GM19193 (cell line): ENCODE measurements at regions not wholly inside any gene's neighbourhood (a gene's known extent, or its start where the extent isn't known, plus 50 kb on each side); places are given as distances from the start of the nearest gene placed in this dataset.

Source experiments
- POLR2A ChIP-seq: IDR thresholded peaks from 4 replicates; pipeline ENCODE4 v1.6.1; 2011; ENCODE audit not compliant: insufficient read depth, insufficient read length; ENCODE audit errors: extremely low read depth

DNA sequence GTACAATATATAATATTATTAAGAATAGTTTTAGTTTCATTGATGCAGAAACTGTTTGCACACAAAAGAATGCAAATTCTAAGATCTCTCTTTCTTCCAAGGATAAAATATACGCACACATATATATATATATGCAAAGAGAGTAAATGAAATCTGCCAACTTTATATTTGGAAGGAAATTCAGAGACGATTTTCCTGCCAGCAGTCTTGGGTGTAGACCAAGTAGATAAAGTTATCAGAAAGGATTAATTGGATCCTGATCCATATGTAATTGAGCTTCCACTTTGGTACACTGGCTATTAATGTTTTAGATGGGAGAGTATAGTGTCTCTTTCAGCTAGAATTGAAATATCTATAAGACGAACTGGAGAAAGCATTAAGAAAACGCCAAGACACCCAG, 295.4 kb upstream of the IL12A start:
- TF ChIP-seq POLR2A: no peak

- TF ChIP-seq POLR2A: no peak
Observed at GRCh38 chr3:159711560-159712333, 276.9 kb upstream of the IL12A start.

DNA sequence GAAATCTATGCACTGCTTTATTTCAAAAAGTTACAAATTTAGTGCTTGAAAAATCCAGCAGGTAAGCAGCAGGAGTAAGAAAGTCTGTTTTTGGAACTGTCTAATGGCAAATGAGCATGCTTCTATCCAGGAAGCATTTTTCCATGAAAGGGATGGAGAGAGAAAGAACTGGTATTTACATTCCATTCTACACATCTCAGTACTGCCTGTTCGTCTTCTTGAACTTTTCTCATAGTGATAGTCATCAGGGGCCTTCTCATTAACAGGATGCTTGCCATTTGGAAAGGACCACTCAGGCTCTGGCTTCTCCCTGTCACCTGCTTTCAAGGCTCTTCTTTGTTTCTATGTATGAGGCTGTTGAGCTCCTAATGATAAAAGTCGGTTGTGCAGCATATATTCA, 267.3 kb upstream of the IL12A start:
- no peak for TF ChIP-seq POLR2A

DNA sequence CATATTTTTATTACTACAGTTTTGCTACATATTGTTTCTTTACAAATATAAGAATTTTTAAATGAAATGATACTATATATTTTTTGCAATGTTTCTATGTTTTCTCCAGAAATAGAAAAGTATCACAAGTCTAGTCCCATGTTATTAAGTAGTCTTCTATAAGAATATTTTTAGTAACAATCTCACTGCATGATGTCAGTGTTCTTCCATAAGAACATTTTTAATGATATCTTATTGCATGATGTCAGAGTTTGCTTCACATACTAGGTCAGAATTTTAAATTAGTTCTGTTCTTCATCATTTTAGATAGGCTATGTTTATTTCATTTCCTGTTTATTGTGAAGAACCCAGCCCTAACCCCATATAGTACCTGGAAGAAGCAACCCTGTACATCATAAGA, 265.3 kb upstream of the IL12A start:
- TF ChIP-seq POLR2A: no peak

- no peak for TF ChIP-seq POLR2A
Observed at GRCh38 chr3:159724627-159725026, 264.0 kb upstream of the IL12A start.

GRCh38 chr3:159726231-159726964, 262.2 kb upstream of the IL12A start:
- TF ChIP-seq POLR2A: no peak

DNA sequence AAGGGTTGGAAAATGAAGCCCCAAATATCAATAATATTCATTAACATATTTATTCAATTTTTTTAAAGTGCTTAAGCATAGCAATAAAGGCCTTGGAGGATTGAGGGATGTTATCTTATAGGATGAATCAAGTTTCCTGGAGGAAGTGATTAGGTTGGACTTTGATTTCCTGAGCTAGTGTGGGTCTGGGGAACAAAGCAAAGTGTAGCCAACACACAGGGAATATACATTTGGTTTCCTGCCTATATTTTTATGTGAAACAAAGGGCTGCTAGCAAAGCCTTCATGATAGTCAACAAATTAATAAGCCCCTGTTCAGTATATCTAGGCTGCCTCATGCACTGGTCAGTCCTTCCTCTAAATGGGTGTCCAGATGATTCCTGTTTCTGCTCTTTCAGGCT, 261.1 kb upstream of the IL12A start:
- no peak for TF ChIP-seq POLR2A

- no peak for TF ChIP-seq POLR2A
Observed at GRCh38 chr3:159731254-159731653, 257.4 kb upstream of the IL12A start.

DNA sequence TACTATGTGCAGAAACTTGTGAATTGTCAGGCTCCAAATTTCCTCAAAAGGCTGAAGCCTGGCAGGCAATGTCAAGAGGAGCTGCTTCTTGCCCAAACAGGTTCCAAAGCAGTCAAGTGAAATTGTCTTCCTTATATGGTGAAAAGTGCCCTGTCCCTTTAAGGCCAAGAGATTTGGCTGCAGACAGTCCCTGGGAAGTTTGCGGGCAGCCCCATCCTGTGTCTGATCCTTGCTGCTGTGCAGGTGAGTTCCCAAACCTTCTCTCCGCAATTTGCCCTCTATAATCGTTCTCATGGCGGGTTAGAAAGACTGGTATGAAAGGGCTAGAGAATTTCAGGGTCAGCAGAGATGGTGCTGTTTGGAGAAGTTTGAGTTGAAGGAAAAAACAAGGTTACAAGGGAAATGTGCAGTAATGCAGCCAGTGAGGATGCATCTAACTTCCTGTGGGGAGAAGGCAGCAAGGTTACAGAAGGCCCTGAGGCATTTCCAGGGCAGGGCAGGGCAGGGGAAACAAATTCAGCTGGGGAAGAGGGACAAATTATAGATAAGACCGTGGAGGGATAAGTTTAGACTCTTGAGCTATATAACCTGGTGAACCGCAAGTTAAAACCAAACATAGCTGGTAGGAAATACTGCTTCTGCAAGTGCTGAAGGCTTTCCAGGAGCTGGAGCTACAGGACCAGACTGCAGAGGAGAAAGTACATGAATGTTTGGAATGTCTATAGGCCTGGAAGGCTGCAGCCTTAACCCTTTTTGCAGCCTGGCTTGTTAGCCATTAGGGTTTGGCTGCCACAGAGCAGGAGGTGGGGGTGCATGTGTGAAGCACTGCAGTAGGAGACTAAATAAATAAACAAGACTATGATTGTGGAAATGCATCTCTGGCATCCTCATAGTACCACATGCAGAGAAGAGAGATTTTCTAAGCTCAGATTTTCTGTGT, 256.2 kb upstream of the IL12A start:
- no peak for TF ChIP-seq POLR2A

GRCh38 chr3:159733194-159733860, 255.3 kb upstream of the IL12A start:
- no peak for TF ChIP-seq POLR2A

DNA sequence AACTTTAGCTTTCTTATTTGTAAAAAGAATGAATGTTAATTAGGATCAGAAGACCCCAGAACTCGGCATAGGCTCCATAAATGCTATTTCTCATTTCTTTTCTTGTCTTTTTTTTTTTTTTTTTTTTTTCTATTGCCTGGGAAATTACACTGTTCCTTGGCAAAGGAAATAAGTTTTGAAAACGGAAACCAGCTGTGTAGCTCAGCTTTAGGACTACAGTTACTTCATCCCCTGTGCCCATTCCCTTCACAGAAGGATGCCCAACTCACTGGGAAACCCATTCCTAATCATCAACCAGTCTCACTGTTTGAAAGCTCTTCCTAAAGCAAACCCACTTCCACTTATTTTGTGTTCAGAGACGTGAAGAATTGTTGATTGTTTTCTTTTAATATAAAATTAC, 254.0 kb upstream of the IL12A start:
- TF ChIP-seq POLR2A: no peak

DNA sequence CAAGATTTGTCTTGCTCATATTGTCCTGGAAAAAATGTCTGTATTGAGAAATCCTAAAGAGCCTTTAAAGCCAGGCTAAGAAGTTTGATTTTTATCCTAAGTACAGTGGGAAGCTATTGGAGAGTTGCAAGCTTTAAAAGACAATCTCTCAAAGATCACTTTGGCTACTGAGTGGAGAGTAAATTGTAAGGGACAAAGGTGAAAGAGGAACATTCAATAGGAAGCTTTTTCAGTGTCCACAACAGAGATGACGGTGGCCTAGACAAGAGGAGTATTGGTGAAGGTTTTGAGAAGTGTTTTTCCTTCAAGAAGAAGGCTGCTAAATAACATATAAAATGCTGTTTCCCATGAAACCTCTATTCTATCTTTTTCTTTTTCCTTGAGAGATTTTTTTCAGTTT, 249.5 kb upstream of the IL12A start:
- TF ChIP-seq POLR2A: no peak

GRCh38 chr3:159739969-159740368, 248.7 kb upstream of the IL12A start:
- TF ChIP-seq POLR2A: no peak

DNA sequence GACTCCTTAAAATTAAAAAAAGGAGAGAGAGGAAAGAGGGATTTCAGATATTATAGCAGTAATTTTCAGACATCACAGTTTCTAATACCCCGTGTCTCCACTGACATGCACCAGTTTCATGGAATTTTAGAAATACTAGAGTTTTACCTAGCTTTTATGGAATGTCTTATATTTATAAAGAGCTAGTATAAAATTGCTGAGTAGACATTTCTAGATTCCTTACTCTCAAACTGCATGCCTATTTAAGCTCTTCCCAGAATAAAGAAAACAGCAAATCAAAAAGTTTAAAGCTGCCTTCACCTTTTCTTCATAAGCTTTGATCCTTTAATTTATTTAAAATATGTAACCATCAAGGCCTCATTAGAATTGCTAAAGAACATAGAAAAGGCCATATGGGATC, 247.4 kb upstream of the IL12A start:
- no peak for TF ChIP-seq POLR2A

GRCh38 chr3:159748425-159748824, 240.2 kb upstream of the IL12A start:
- no peak for TF ChIP-seq POLR2A
